Keratinocyte (primary cell): ENCODE measurements at regions not wholly inside any gene's neighbourhood (a gene's known extent, or its start where the extent isn't known, plus 50 kb on each side); places are given as distances from the start of the nearest gene placed in this dataset.

ENCODE experiments used
- CTCF ChIP-seq, 3 experiments: IDR thresholded peaks in 1 of 3; conservative IDR thresholded peaks in 1 of 3; optimal IDR thresholded peaks in 1 of 3; 2 replicates in 2 of 3; 3 replicates in 1 of 3; pipeline versions ENCODE3 to v1.5.1; 2011; ENCODE audit warnings: low read length in 3 of 3, mild to moderate bottlenecking in 3 of 3, moderate library complexity in 2 of 3, control low read depth in 1 of 3, inconsistent platforms in 1 of 3; ENCODE audit not compliant: insufficient read depth in 2 of 3; ENCODE audit errors: extremely low read depth in 1 of 3
- EZH2 ChIP-seq: IDR thresholded peaks from one replicate; pipeline ENCODE4 v1.6.1; 2012; ENCODE audit warnings: inconsistent platforms, mild to moderate bottlenecking, low read length, moderate library complexity

GRCh38 chr1:79811173-79811572 lies 804.6 kb upstream of the ADGRL4 start:
- TF ChIP-seq CTCF (optimal IDR thresholded peaks at IDR 0.05 in 1 of 3, IDR thresholded peaks at IDR 0.05 in 1 of 3, conservative IDR thresholded peaks at IDR 0.05 in 1 of 3; ENCODE audit: extremely low read depth in 1 of 3, insufficient read depth in 2 of 3, low read length in 3 of 3) = no peak
- no peak for TF ChIP-seq EZH2
